Glutamatergic neuron (in vitro differentiated cells): ENCODE measurements at regions not wholly inside any gene's neighbourhood (a gene's known extent, or its start where the extent isn't known, plus 50 kb on each side); places are given as distances from the start of the nearest gene placed in this dataset.

ENCODE experiments used
- DNase-seq: peaks from one replicate; pipeline ENCODE4 v3.0.0; 2022
- H3K27ac Mint-ChIP-seq: one replicate; pipeline ENCODE4 v1.8.0; 2020; ENCODE audit warnings: mild to moderate bottlenecking, mixed read lengths, inconsistent platforms; ENCODE audit not compliant: unreplicated experiment
- H3K27me3 Mint-ChIP-seq: one replicate; pipeline ENCODE4 v1.8.0; 2020; ENCODE audit warnings: mild to moderate bottlenecking, moderate library complexity, mixed read lengths, inconsistent platforms; ENCODE audit not compliant: unreplicated experiment
- H3K36me3 Mint-ChIP-seq: one replicate; pipeline ENCODE4 v1.8.0; 2020; ENCODE audit warnings: mild to moderate bottlenecking, mixed read lengths, inconsistent platforms; ENCODE audit not compliant: unreplicated experiment
- H3K4me1 Mint-ChIP-seq: one replicate; pipeline ENCODE4 v1.8.0; 2020; ENCODE audit warnings: mild to moderate bottlenecking, low read depth, mixed read lengths, inconsistent platforms; ENCODE audit not compliant: unreplicated experiment
- H3K4me3 Mint-ChIP-seq: one replicate; pipeline ENCODE4 v1.8.0; 2020; ENCODE audit warnings: mild to moderate bottlenecking, mixed read lengths, inconsistent platforms; ENCODE audit not compliant: unreplicated experiment
- H3K9me3 Mint-ChIP-seq: one replicate; pipeline ENCODE4 v1.8.0; 2020; ENCODE audit warnings: mild to moderate bottlenecking, moderate library complexity, mixed read lengths, inconsistent platforms; ENCODE audit not compliant: unreplicated experiment
- CTCF ChIP-seq: fragments of 200-600 bp; sonication (generic); IDR thresholded peaks from one replicate; pipeline ENCODE4 v1.5.0; 2021; ENCODE audit not compliant: partially characterized antibody, unreplicated experiment

GRCh38 chr13:109416001-109416400, 370.4 kb downstream of the IRS2 start:
- Mint-ChIP-seq H3K4me1 (peaks cover 23% of the 10 kb centered on the region), H3K36me3 (peaks cover 5% of the 10 kb centered on the region), H3K4me3 (no peak overlapping the region), H3K9me3 (peaks cover 2% of the 10 kb centered on the region), H3K27ac (no peak overlapping the region), H3K27me3 (no peaks in the 10 kb centered on the region)
- TF ChIP-seq CTCF: no peak
- no peak for DNase-seq

- Mint-ChIP-seq H3K27ac (no peak overlapping the region), H3K36me3 (peaks cover 5% of the 10 kb centered on the region), H3K4me1 (peaks cover 23% of the 10 kb centered on the region), H3K9me3 (peaks cover 2% of the 10 kb centered on the region), H3K4me3 (no peak overlapping the region), H3K27me3 (no peaks in the 10 kb centered on the region)
- TF ChIP-seq CTCF: no peak
- no peak for DNase-seq
Measured at GRCh38 chr13:109415057-109415456, 371.3 kb downstream of the IRS2 start.

GRCh38 chr13:109412283-109412901, 374.0 kb downstream of the IRS2 start:
- Mint-ChIP-seq H3K27ac (peak overlapping the region; percentile 67), H3K4me3 (peak overlapping the region; percentile 36), H3K4me1 (peaks cover 23% of the 10 kb centered on the region), H3K36me3 (peaks cover 5% of the 10 kb centered on the region), H3K27me3 (no peaks in the 10 kb centered on the region), H3K9me3 (peaks cover 3% of the 10 kb centered on the region)
- DNase-seq: peak; percentile 81
- no peak for TF ChIP-seq CTCF

GRCh38 chr13:109410868-109411267, 375.5 kb downstream of the IRS2 start:
- Mint-ChIP-seq H3K27ac (no peak overlapping the region), H3K9me3 (peaks cover 1% of the 10 kb centered on the region), H3K4me1 (peaks cover 17% of the 10 kb centered on the region), H3K4me3 (no peak overlapping the region), H3K27me3 (no peaks in the 10 kb centered on the region), H3K36me3 (no peaks in the 10 kb centered on the region)
- no peak for TF ChIP-seq CTCF
- DNase-seq: no peak

GRCh38 chr13:109408591-109409382, 377.6 kb downstream of the IRS2 start:
- no peak overlapping the region for H3K27ac Mint-ChIP-seq
- peaks cover 3% of the 10 kb centered on the region for H3K9me3 Mint-ChIP-seq
- H3K4me3 Mint-ChIP-seq: no peak overlapping the region
- DNase-seq: no peak
- H3K36me3 Mint-ChIP-seq: no peaks in the 10 kb centered on the region
- TF ChIP-seq CTCF: no peak
- peaks cover 11% of the 10 kb centered on the region for H3K4me1 Mint-ChIP-seq
- no peaks in the 10 kb centered on the region for H3K27me3 Mint-ChIP-seq
